ENCODE measurements at regions not wholly inside any gene's neighbourhood (a gene's known extent, or its start where the extent isn't known, plus 50 kb on each side); places are given as distances from the start of the nearest gene placed in this dataset.

DNA sequence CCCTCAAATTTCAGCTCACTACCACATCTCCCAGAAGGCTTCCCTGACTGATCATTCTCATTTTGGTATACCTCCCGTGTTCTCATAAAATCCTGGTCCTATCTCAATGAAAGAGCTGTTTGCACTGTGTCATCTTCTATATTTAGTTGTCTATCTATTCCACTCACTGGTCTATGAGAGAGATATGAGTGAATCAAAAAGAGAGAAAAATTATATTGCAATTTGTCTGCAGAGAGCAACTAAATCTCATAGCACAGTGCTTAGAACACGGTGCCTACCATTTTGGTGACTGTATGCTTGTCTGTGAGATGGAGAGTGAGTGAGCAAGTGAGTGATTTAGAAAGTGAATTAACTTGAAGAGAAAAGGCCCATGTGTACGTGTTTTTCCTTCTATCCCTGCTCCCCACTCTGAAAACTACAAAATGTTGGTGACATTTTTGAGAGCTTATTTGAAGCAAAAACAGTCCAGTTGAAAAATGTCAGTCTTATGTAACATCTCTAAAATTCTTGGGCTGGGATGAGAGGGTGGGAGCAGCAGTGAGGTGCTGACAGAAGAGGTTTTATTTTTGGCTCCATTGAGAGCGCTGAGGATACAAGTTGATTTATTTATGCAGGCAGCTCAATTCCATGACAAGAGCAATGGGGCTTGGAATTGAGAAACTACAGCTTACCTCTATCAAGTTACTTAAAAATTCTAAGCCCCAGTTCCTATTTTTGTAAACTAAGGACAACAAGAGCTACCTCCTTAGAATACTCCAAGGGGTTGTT, 373.5 kb upstream of the CHST9 start:
- DNase-seq (no peak), ATAC-seq (peak; percentile 81 to 93 (median 90))
- Histone ChIP-seq H3K4me1 (peaks cover 23% of the 10 kb centered on the region), H3K36me3 (ENCODE audit: insufficient read depth in 1 of 2, low read depth in 1 of 2) (no peaks in the 10 kb centered on the region), H3K27ac (peak overlapping the region; percentile 86), H3K4me3 (peak overlapping the region; percentile 38), H3K27me3 (ENCODE audit: insufficient read depth in 3 of 3, low read length in 2 of 3) (no peaks in the 10 kb centered on the region), H3K9me3 (no peaks in the 10 kb centered on the region)
- TF ChIP-seq, protein P1, sequence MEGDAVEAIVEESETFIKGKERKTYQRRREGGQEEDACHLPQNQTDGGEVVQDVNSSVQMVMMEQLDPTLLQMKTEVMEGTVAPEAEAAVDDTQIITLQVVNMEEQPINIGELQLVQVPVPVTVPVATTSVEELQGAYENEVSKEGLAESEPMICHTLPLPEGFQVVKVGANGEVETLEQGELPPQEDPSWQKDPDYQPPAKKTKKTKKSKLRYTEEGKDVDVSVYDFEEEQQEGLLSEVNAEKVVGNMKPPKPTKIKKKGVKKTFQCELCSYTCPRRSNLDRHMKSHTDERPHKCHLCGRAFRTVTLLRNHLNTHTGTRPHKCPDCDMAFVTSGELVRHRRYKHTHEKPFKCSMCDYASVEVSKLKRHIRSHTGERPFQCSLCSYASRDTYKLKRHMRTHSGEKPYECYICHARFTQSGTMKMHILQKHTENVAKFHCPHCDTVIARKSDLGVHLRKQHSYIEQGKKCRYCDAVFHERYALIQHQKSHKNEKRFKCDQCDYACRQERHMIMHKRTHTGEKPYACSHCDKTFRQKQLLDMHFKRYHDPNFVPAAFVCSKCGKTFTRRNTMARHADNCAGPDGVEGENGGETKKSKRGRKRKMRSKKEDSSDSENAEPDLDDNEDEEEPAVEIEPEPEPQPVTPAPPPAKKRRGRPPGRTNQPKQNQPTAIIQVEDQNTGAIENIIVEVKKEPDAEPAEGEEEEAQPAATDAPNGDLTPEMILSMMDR (IDR thresholded peaks at IDR 0.05), result no peak
- WGBS, 3 donors, result 15 to 22% (median 16%) methylated on average over 4 of the region's 4 CpGs
- intact Hi-C loops (cut with DNase I), result loop anchor here in 1 of 2 donors (5.0 kb wide), 1 partner anchor 34 kb away; no protein-coding TSS in a partner anchor

DNA sequence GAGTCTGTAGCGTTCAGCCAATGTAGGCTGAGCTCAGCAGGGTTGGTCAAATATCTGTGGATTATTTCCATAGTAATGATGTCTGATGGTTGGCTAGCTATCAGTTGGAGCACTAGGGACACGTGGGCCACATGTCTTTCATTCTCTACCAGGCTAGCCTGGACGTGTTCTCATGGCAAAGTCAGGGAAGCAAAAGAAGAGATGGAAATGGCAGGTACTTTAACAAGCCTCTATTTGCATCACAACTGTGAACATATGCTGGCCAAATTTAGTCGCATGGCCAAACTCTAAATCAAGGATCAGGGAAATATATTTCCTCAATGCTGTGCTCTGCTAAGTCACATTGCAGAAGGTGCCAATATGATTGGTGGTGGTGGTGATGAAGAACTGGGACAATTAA, 371.6 kb upstream of the CHST9 start:
- ATAC-seq (peak in 1 of 4 donors; percentile 25), DNase-seq (no peak)
- H3K9me3 ChIP-seq, result no peaks in the 10 kb centered on the region
- intact Hi-C loops (cut with DNase I), result loop anchor here in 1 of 2 donors (5.0 kb wide), 1 partner anchor 36 kb away; no protein-coding TSS in a partner anchor
- H3K27me3 ChIP-seq (ENCODE audit: insufficient read depth in 3 of 3, low read length in 2 of 3), result no peaks in the 10 kb centered on the region
- TF ChIP-seq, protein P1 (IDR thresholded peaks at IDR 0.05), result no peak
- H3K27ac ChIP-seq, result peak overlapping the region; percentile 86
- WGBS, 3 donors, result 36 to 58% (median 46%) methylated on average over 4 of the region's 4 CpGs
- H3K36me3 ChIP-seq (ENCODE audit: insufficient read depth in 1 of 2, low read depth in 1 of 2), result no peaks in the 10 kb centered on the region
- peaks cover 23% of the 10 kb centered on the region for H3K4me1 ChIP-seq
- no peak overlapping the region for H3K4me3 ChIP-seq

DNA sequence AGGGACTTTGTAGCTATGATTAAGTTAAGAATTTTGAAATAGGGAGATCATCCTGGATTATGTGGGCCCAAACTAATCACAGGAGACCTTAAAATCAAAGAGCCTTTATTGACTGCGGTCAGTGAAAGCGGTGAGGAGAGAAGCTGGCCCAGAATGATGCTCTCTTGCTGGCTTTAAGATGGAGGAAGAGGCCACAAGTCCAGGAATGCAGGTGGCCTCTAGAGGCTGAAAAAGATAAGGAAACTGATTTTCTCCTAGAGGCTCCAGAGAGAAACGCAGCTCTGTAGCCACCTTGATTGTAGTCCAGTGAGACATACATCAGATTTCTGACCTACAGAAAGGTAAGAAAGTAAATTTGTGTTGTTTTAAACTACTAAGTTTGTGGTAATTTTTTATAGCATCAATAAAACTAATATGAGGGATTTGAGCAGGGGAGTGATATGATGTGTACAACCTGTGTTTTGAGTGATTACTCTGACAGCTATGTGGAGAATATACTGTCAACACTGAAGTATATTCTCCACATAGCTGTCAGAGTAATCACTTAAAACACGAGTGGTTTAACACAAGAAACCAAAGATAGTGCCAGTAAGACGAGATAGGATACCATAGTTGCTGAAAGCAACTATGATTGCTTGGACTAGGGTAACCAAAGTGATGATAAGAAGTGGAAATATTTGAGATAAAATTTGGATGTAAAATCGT, 364.4 kb upstream of the CHST9 start:
- WGBS, 3 donors, result 87 to 93% (median 92%) methylated on average over 6 of the region's 6 CpGs
- TF ChIP-seq, protein P1 (IDR thresholded peaks at IDR 0.05), result no peak
- Histone ChIP-seq H3K27ac (no peak overlapping the region), H3K4me1 (no peaks in the 10 kb centered on the region), H3K36me3 (ENCODE audit: insufficient read depth in 1 of 2, low read depth in 1 of 2) (no peaks in the 10 kb centered on the region), H3K27me3 (ENCODE audit: insufficient read depth in 3 of 3, low read length in 2 of 3) (no peaks in the 10 kb centered on the region), H3K4me3 (no peak overlapping the region), H3K9me3 (no peaks in the 10 kb centered on the region)
- DNase-seq (no peak), ATAC-seq (no peak)
- intact Hi-C loops (cut with DNase I), result no loop called here

DNA sequence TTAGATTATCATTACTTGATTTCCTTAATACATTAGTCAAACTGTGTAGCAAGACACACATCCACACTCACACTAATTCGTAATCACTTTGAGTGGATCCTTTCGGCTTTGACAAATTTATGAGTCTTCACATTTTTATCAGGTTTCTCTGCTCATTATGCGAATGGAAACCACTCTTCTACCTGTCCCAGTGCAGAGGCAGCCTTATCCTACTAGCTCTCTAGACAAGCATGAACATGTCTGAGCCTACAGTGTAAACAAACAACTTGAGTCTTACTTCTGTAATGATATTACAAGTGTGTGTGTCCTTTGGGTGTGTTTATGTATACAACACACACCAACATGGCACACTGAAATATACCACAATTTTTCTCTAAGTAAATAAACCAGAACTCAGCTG, 361.9 kb upstream of the CHST9 start:
- no peak for DNase-seq
- 86 to 96% (median 94%) methylated on average over 3 of the region's 3 CpGs for WGBS, 3 donors
- Histone ChIP-seq H3K4me1 (no peaks in the 10 kb centered on the region), H3K27me3 (ENCODE audit: insufficient read depth in 3 of 3, low read length in 2 of 3) (no peaks in the 10 kb centered on the region), H3K27ac (no peak overlapping the region), H3K36me3 (ENCODE audit: insufficient read depth in 1 of 2, low read depth in 1 of 2) (no peaks in the 10 kb centered on the region), H3K9me3 (no peaks in the 10 kb centered on the region), H3K4me3 (no peak overlapping the region)
- no peak for ATAC-seq
- intact Hi-C loops (cut with DNase I), result no loop called here
- TF ChIP-seq, protein P1 (IDR thresholded peaks at IDR 0.05), result no peak

Data from psoas muscle (tissue), 7 donors.